Mucosa of descending colon (tissue), 3 donors: ENCODE measurements at regions not wholly inside any gene's neighbourhood (a gene's known extent, or its start where the extent isn't known, plus 50 kb on each side); places are given as distances from the start of the nearest gene placed in this dataset.

Experiments used
- ATAC-seq: fragments of 200-7000 bp; cut with Tn5 transposase; one replicate; pipeline ENCODE4 v1.9.1; 2020; ENCODE audit warnings: mild to moderate bottlenecking, moderate library complexity
- DNase-seq, 3 donors: peaks; one replicate each; pipeline ENCODE4 v3.0.0-alpha.2; 2020
- H3K36me3 ChIP-seq: fragments of 200-600 bp; one replicate; pipeline ENCODE4 v1.8.0; 2021; ENCODE audit warnings: low read depth, mild to moderate bottlenecking
- H3K4me1 ChIP-seq: fragments of 200-600 bp; one replicate; pipeline ENCODE4 v1.8.0; 2021; ENCODE audit warnings: low read depth, mild to moderate bottlenecking
- H3K4me3 ChIP-seq: fragments of 200-600 bp; one replicate; pipeline ENCODE4 v1.8.0; 2021; ENCODE audit warnings: mild to moderate bottlenecking
- H3K9me3 ChIP-seq: fragments of 200-600 bp; one replicate; pipeline ENCODE4 v1.8.0; 2021; ENCODE audit warnings: mild to moderate bottlenecking
- intact Hi-C, 2 donors: fragments of 100-400 bp; cut with DNase I in 1 of 2; cut with micrococcal nuclease in 1 of 2; formaldehyde crosslinking; loops; one replicate each; pipeline versions ENCODE4 v1.11.0 to v1.11.1; 2022; cut with DNase I, micrococcal nuclease
- TF ChIP-seq, protein P1 (sequence below): fragments of 200-600 bp; IDR thresholded peaks from one replicate; pipeline ENCODE4 v1.8.0; 2022; ENCODE audit warnings: antibody characterized with exemption, mild to moderate bottlenecking
- donor health status: DM: no; HTN: no; CAD: no; lungs with moderate emphysema.
- donor health status: DM: no; HTN: no; CAD: no.
- donor health status: DM: no; HTN: yes; CAD: no.

DNA sequence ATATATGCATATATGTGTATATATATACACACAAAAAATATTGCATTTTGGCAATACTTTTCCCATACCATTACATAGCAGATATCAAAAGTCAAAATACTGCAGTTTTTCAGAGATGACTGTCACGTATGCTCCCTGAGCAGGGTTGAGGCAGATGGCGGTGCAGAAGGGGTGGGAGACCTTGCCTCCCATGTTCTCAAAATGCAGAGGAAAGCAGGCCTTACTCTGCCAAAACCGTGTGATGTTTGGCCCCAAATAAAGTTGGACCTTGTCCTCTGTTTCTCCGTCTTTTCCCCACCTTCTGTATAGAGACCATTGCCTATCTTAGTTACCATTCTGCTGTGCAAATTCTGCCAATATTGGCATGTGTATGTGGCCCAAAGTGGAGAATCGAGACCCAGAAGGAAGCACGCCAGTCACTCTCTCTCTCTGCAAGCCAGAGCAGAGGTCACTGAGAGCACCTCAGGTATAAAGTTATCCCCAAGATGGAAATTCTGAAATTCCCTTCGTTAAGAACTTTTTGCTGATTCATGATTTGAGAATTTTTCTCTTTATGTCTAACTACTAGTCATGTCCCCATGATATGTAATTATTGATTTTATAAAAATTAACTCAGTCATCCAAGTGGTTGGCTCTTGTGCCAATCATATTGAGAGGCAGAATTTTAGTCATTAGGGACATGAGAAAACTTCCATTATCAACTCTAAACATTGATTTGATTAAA lies 898.8 kb downstream of the EPHA4 start:
- ATAC-seq (no peak), DNase-seq (no peak)
- no peaks in the 10 kb centered on the region for H3K9me3 ChIP-seq
- intact Hi-C loops, result no loop called here
- H3K4me3 ChIP-seq, result no peak overlapping the region
- no peaks in the 10 kb centered on the region for H3K4me1 ChIP-seq
- no peaks in the 10 kb centered on the region for H3K36me3 ChIP-seq
- TF ChIP-seq, protein P1, sequence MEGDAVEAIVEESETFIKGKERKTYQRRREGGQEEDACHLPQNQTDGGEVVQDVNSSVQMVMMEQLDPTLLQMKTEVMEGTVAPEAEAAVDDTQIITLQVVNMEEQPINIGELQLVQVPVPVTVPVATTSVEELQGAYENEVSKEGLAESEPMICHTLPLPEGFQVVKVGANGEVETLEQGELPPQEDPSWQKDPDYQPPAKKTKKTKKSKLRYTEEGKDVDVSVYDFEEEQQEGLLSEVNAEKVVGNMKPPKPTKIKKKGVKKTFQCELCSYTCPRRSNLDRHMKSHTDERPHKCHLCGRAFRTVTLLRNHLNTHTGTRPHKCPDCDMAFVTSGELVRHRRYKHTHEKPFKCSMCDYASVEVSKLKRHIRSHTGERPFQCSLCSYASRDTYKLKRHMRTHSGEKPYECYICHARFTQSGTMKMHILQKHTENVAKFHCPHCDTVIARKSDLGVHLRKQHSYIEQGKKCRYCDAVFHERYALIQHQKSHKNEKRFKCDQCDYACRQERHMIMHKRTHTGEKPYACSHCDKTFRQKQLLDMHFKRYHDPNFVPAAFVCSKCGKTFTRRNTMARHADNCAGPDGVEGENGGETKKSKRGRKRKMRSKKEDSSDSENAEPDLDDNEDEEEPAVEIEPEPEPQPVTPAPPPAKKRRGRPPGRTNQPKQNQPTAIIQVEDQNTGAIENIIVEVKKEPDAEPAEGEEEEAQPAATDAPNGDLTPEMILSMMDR, result no peak

DNA sequence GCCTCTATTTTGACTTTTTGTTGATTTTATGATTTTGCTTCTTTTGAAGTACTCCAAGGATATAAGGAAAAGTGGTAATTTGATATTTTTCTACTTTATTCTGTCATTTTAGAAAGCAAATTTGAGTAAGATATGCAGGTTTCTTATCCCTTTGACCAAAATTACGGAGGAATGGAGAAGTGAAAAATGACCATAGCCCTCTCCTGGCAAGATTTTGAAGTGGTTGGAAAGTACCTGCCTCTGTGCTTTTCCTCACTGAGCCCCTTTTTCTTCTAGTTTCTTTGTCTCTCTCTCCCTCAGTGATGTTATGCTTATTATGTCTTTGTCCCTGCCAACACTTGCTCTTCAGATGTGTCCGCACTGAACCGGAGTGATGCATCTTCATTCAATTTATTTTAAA lies 898.1 kb downstream of the EPHA4 start:
- intact Hi-C loops, result no loop called here
- TF ChIP-seq, protein P1, result no peak
- Histone ChIP-seq H3K4me1 (no peaks in the 10 kb centered on the region), H3K4me3 (no peak overlapping the region), H3K36me3 (no peaks in the 10 kb centered on the region), H3K9me3 (no peaks in the 10 kb centered on the region)
- DNase-seq (no peak), ATAC-seq (no peak)

DNA sequence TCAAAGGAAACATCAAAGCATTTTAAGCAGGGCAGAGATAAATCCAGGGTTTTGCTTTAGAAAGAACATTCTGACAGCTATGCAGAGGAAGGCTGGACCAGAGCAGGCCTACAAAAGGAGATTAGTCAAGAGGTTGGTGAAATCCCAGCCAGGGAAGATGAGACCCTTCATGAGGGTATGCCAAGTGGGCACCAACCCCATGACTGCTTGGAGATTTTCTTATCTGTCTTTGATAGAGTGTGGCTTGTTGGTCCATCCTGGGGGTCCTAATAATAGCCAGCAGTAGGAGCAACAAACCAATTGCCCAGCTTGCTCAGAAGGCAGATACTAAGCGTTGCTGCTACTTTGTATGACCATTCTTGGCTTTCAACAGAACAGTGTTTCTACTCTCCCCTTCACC lies 895.4 kb downstream of the EPHA4 start:
- intact Hi-C loops, result no loop called here
- no peaks in the 10 kb centered on the region for H3K36me3 ChIP-seq

DNA sequence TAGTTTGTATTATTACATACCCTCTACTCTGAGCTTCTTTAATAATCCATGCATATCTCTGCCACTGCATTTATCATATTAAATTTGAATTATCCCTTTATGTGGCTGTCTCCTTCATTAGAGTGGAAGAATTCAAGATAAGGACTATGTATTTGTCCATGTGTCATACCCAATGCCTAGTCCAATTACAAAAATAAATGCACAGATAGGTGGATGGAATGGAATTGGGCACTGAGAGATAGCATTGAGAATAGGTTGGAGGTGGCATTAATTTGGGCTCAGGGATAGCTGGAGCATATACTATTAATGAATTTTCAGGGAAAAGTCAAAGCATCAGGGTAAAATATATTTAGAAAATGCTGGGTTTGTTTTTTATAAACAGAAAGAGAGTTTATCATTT lies 893.2 kb downstream of the EPHA4 start:
- intact Hi-C loops, result no loop called here
- no peak for DNase-seq
- H3K36me3 ChIP-seq, result no peaks in the 10 kb centered on the region
- TF ChIP-seq, protein P1, result no peak
- no peaks in the 10 kb centered on the region for H3K9me3 ChIP-seq
- no peak for ATAC-seq
- H3K4me3 ChIP-seq, result no peak overlapping the region
- H3K4me1 ChIP-seq, result no peaks in the 10 kb centered on the region

More for the DNA sequence above, 895.4 kb downstream of the EPHA4 start:
- Histone ChIP-seq H3K9me3 (no peaks in the 10 kb centered on the region), H3K4me3 (no peak overlapping the region), H3K4me1 (no peaks in the 10 kb centered on the region)
- TF ChIP-seq, protein P1, result no peak
- DNase-seq (no peak), ATAC-seq (no peak)

DNA sequence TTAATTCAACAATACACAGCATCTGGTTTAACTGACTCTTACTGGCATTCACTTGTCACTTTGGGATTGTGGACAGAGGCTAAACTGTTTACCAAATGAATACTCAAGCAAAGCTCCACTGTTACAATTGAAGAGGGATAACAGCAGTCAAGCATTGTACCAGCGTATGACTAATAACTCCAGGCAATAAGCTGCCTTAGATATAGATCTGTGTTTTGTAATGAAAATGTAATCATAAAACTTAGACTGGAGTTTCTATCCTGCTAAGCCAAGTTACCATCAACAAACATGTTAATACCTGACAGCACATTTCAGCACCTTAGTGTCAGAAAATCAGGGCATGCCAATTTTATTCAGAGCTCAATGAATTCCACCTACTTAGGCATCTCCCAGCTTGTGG lies 889.5 kb downstream of the EPHA4 start:
- no peak for DNase-seq
- Histone ChIP-seq H3K36me3 (no peaks in the 10 kb centered on the region), H3K4me3 (no peak overlapping the region), H3K9me3 (no peaks in the 10 kb centered on the region), H3K4me1 (no peaks in the 10 kb centered on the region)
- ATAC-seq, result no peak
- intact Hi-C loops, result loop anchor here in 1 of 2 donors (10.0 kb wide), 1 partner anchor 1282 kb away; no protein-coding TSS in a partner anchor
- TF ChIP-seq, protein P1, result no peak
